A673 (cell line): ENCODE measurements at regions not wholly inside any gene's neighbourhood (a gene's known extent, or its start where the extent isn't known, plus 50 kb on each side); places are given as distances from the start of the nearest gene placed in this dataset.
"Not testable (repeated sequence)": the region's sequence is repeated elsewhere in the genome, so short reads cannot be mapped to it uniquely, and the experiment has no call there.

ENCODE experiments used
- CTCF ChIP-seq: fragments of 300-800, 200-600 bp; sonication (generic); conservative IDR thresholded peaks from 2 replicates; pipeline ENCODE4 v1.5.1; 2017; ENCODE audit warnings: low read depth, mild to moderate bottlenecking, antibody characterized with exemption, low read length, moderate library complexity, mixed read lengths
- EZH2 ChIP-seq: fragments of 200-600 bp; sonication (generic); IDR thresholded peaks from 2 replicates; pipeline ENCODE4 v1.6.1; 2017; ENCODE audit warnings: borderline replicate concordance, low read depth, mild to moderate bottlenecking, mixed read lengths, antibody characterized with exemption, low read length; ENCODE audit not compliant: poor library complexity, severe bottlenecking

DNA sequence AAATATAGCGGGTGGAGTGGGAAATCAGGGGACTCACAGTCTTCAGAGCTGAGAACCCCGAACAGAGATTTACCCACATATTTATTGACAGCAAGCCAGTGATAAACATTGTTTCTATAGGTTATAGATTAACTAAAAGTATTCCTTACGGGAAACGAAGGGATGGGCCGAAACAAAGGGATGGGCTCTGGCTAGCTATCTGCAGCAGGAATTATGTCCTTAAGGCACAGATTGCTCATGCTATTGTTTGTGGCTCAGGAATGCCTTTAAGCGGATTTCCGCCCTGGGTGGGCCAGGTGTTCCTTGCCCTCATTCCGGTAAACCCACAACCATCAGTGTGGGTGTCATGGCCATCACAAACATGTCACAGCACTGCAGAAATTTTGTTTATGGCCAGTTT, 66.4 kb upstream of the SGCE start:
- TF ChIP-seq CTCF, EZH2: not testable (repeated sequence)
